ENCODE measurements at regions not wholly inside any gene's neighbourhood (a gene's known extent, or its start where the extent isn't known, plus 50 kb on each side); places are given as distances from the start of the nearest gene placed in this dataset.
A peak's percentile ranks its signal among the peaks of the same experiment; 100 is the strongest.

- POLR2A ChIA-PET, result no interaction called here
- no peak for TF ChIP-seq CTCF (IDR thresholded peaks at IDR 0.05; ENCODE audit: insufficient read depth, low read length, missing control alignments)
Observed at GRCh38 chrX:13253223-13253622, 66.6 kb downstream of the ATXN3L start.

GRCh38 chrX:13252726-13253125 is 67.1 kb downstream of the ATXN3L start:
- ChIA-PET POLR2A (no interaction called here), CTCF (no interaction called here)
- DNase-seq (ENCODE audit: low read depth, low spot score), result no peak
- H3K4me3 ChIP-seq (ENCODE audit: low read depth, low read length), result no peak overlapping the region
- no peak for TF ChIP-seq CTCF (IDR thresholded peaks at IDR 0.05; ENCODE audit: insufficient read depth, low read length, missing control alignments)

More at GRCh38 chrX:13253223-13253622, 66.6 kb downstream of the ATXN3L start:
- H3K4me3 ChIP-seq (ENCODE audit: low read depth, low read length), result no peak overlapping the region
- CTCF ChIA-PET, result interaction anchor here (2.5 kb wide), 1 partner anchor 306 kb away, joined by 9 read pairs; no protein-coding TSS in a partner anchor
- no peak for DNase-seq (ENCODE audit: low read depth, low spot score)

- ChIA-PET CTCF (no interaction called here), POLR2A (interaction anchor here (0.5 to 1.1 kb wide), 4 partner anchors 146 to 273 kb away, joined by 3 to 4 read pairs (median 3); no protein-coding TSS in a partner anchor)
- no peak for TF ChIP-seq CTCF (IDR thresholded peaks at IDR 0.05; ENCODE audit: insufficient read depth, low read length, missing control alignments)
- DNase-seq (ENCODE audit: low read depth, low spot score), result peak; percentile 87
- no peak overlapping the region for H3K4me3 ChIP-seq (ENCODE audit: low read depth, low read length)
Observed at GRCh38 chrX:13250826-13251580, 68.8 kb downstream of the ATXN3L start.

GRCh38 chrX:13248867-13249486 is 70.9 kb downstream of the ATXN3L start:
- no peak for TF ChIP-seq CTCF (IDR thresholded peaks at IDR 0.05; ENCODE audit: insufficient read depth, low read length, missing control alignments)
- POLR2A ChIA-PET, result interaction anchor here (0.6 kb wide), 1 partner anchor 22 kb away, joined by 3 read pairs; no protein-coding TSS in a partner anchor
- no peak overlapping the region for H3K4me3 ChIP-seq (ENCODE audit: low read depth, low read length)
- no peak for DNase-seq (ENCODE audit: low read depth, low spot score)
- CTCF ChIA-PET, result no interaction called here

- ChIA-PET POLR2A (interaction anchor here (1.0 kb wide), 1 partner anchor 15 kb away, joined by 3 read pairs; no protein-coding TSS in a partner anchor), CTCF (no interaction called here)
- no peak for DNase-seq (ENCODE audit: low read depth, low spot score)
- no peak overlapping the region for H3K4me3 ChIP-seq (ENCODE audit: low read depth, low read length)
- TF ChIP-seq CTCF (IDR thresholded peaks at IDR 0.05; ENCODE audit: insufficient read depth, low read length, missing control alignments), result no peak
Observed at GRCh38 chrX:13239272-13239671, 80.6 kb downstream of the ATXN3L start.

- CTCF ChIA-PET, result no interaction called here
- no peak overlapping the region for H3K4me3 ChIP-seq (ENCODE audit: low read depth, low read length)
- DNase-seq (ENCODE audit: low read depth, low spot score), result no peak
- no peak for TF ChIP-seq CTCF (IDR thresholded peaks at IDR 0.05; ENCODE audit: insufficient read depth, low read length, missing control alignments)
- POLR2A ChIA-PET, result no interaction called here
Observed at GRCh38 chrX:13235930-13236329, 83.9 kb downstream of the ATXN3L start.
